Brain microvascular endothelial cell (primary cell): ENCODE measurements at regions not wholly inside any gene's neighbourhood (a gene's known extent, or its start where the extent isn't known, plus 50 kb on each side); places are given as distances from the start of the nearest gene placed in this dataset.

Source experiments
- DNase-seq: peaks from one replicate; pipeline ENCODE4 v3.0.0-alpha.2; 2020
- H3K27ac ChIP-seq: fragments of 250-450 bp; sonication (Bioruptor Pico); 2 replicates; pipeline ENCODE4 v1.5.1; 2020; ENCODE audit warnings: mild to moderate bottlenecking, moderate library complexity
- H3K27me3 ChIP-seq: fragments of 250-450 bp; sonication (Bioruptor Pico); replicated peaks from 2 replicates; pipeline ENCODE4 v1.5.1; 2020; ENCODE audit warnings: mild to moderate bottlenecking
- H3K36me3 ChIP-seq: fragments of 250-450 bp; sonication (Bioruptor Pico); replicated peaks from 2 replicates; pipeline ENCODE4 v1.5.1; 2020; ENCODE audit warnings: mild to moderate bottlenecking
- H3K4me3 ChIP-seq: 2 replicates; pipeline ENCODE4 v1.5.1; 2011; ENCODE audit warnings: low read depth, mild to moderate bottlenecking, control low read depth, low read length, moderate library complexity
- in situ Hi-C: cut with HindIII; loops from 2 replicates; pipeline ENCODE4 v1.10.0; 2017; ENCODE audit warnings: low sequenced_read_pairs, low pct_ligation_motif_present
- TF ChIP-seq, protein P1 (sequence below): IDR thresholded peaks from 2 replicates; pipeline ENCODE4 v1.5.1; 2011; ENCODE audit warnings: low read depth, mild to moderate bottlenecking, moderate library complexity, low read length, control low read depth, inconsistent platforms; ENCODE audit errors: missing control alignments

DNA sequence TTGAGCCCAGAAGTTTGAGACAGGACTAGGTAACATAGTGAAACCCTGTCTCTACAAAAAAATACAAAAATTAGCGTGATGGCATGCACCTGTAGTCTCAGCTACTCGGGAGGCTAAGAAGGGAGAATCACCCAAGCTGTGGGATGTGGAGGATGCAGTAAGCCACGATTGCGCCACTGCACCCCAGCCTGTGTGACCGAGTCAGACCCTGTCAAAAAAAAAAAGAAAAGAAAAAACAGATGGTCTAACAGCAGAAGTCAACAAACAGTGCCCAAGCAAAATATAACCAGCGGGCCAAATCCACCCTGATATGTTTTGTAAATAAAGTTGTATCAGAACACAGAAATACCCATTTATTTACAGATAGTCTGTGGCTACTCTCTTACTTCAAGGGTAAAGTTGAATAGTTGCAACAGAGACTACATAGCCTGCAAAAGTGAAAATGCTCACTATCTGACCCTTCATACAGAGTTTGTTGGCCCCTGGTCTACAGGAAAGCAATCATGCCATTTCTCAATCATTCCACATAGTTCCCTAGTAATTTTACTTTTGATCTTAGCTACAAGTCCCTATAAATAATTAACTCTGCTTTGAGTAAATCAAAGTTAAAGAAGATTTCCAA, 383.7 kb downstream of the TLE1 start:
- H3K27me3 ChIP-seq = no peaks in the 10 kb centered on the region
- in situ Hi-C loops = no loop called here
- no peak overlapping the region for H3K27ac ChIP-seq
- no peak overlapping the region for H3K4me3 ChIP-seq
- DNase-seq = no peak
- TF ChIP-seq, protein P1, sequence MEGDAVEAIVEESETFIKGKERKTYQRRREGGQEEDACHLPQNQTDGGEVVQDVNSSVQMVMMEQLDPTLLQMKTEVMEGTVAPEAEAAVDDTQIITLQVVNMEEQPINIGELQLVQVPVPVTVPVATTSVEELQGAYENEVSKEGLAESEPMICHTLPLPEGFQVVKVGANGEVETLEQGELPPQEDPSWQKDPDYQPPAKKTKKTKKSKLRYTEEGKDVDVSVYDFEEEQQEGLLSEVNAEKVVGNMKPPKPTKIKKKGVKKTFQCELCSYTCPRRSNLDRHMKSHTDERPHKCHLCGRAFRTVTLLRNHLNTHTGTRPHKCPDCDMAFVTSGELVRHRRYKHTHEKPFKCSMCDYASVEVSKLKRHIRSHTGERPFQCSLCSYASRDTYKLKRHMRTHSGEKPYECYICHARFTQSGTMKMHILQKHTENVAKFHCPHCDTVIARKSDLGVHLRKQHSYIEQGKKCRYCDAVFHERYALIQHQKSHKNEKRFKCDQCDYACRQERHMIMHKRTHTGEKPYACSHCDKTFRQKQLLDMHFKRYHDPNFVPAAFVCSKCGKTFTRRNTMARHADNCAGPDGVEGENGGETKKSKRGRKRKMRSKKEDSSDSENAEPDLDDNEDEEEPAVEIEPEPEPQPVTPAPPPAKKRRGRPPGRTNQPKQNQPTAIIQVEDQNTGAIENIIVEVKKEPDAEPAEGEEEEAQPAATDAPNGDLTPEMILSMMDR = no peak
- H3K36me3 ChIP-seq = no peaks in the 10 kb centered on the region

DNA sequence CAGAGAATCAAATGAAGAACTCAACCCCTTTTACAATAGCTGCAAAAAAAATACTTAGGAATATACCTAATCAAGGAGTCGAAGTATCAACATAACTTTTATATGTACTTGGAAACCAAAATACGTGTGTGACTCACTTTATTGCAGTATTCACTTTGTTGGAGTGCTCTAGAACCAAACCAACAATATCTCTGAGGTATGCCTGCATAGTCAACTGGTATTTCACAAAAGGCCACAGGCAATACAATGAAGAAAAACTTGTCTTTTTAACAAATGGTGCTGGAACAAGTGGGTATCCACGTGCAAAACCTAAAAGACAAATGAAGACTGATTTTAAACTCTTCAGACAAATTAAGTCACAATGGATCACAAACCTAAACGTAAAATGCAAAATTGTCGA, 385.7 kb downstream of the TLE1 start:
- Histone ChIP-seq H3K27me3 (no peaks in the 10 kb centered on the region), H3K4me3 (no peak overlapping the region), H3K36me3 (no peaks in the 10 kb centered on the region), H3K27ac (no peak overlapping the region)
- DNase-seq = no peak
- in situ Hi-C loops = no loop called here
- TF ChIP-seq, protein P1 = no peak

DNA sequence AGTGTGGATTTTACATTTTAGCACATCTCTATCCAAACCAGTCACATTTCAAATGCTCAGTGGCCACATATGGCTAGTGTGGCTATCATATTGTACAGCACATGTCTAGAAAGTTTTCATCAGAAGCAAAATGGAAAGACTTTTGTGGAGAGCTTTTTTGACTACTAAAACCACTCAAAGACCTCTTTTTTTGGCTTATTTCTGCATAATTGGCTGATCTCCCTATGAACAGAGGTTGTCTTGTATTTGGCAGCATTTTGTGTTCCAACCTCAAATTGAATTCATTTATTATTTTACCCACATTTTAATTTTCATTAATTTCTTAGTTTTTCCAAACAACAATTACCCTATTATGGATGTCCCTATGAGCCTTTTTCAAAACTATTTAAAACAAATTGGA, 395.7 kb downstream of the TLE1 start:
- TF ChIP-seq, protein P1 = no peak
- Histone ChIP-seq H3K4me3 (no peak overlapping the region), H3K36me3 (no peaks in the 10 kb centered on the region), H3K27me3 (no peaks in the 10 kb centered on the region), H3K27ac (no peak overlapping the region)
- in situ Hi-C loops = no loop called here
- DNase-seq = no peak

DNA sequence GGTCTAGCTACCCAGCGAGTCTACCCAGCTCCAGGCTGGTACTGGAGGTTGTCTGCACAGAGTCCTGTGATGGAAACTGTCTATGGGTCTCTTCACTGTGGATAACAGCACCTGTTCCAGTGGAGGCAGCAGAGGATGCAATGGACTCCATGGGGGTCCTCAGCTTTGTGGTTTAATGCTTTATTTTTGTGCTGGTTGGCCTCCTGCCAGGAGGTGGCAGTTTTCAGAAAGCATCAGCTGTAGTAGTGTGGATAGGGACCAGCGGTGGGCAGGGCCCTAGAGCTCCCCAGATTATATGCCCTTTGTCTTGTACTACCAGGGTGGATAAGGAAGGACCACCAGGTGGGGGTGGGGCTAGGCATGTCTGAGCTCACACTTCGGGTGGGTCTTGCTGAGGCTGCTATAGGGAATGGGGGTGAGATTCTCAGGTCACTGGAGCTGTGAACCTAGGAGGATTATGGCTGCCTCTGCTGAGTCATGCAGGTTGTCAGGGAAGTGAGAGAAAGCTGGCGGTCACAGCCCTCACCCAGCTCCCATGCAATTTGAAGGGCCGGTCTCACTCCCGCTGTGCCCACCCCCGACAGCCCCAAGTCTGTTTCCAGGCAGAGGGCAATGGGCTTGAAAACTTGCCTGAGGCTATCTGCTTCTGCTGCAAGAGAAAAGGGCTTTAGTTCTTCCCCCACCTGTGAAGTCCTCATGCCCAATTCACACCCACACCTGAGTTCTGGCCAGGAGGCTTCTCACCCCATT, 397.1 kb downstream of the TLE1 start:
- in situ Hi-C loops = no loop called here
- no peak for DNase-seq
- TF ChIP-seq, protein P1 = no peak
- no peak overlapping the region for H3K27ac ChIP-seq
- H3K27me3 ChIP-seq = no peaks in the 10 kb centered on the region
- H3K36me3 ChIP-seq = no peaks in the 10 kb centered on the region
- H3K4me3 ChIP-seq = no peak overlapping the region

DNA sequence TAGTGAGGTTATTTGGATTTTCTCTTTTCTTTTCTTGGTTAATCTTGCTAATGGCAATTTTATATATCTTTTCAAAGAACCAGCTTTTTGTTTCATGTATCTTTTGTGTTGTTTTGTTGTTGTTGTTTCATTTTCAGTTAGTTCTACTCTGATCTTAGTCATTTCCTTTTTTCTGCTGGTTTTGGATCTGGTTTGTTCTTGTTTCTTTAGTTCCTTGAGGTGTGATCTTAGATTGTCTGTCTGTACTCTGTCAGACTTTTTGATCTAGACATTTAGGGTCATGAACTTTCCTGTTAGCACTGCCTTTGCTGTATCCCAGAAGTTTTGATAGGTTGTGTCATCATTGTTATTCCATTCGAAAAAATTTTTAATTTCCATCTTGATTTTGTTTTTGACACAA, 399.7 kb downstream of the TLE1 start:
- TF ChIP-seq, protein P1 = no peak
- no peak for DNase-seq
- in situ Hi-C loops = no loop called here
- Histone ChIP-seq H3K27me3 (no peaks in the 10 kb centered on the region), H3K4me3 (no peak overlapping the region), H3K36me3 (no peaks in the 10 kb centered on the region), H3K27ac (no peak overlapping the region)
